SK-N-SH (cell line): ENCODE measurements at regions not wholly inside any gene's neighbourhood (a gene's known extent, or its start where the extent isn't known, plus 50 kb on each side); places are given as distances from the start of the nearest gene placed in this dataset.

ENCODE experiments used
- JUND ChIP-seq: IDR thresholded peaks from 2 replicates; pipeline ENCODE4 v1.4.0; 2012
- RAD21 ChIP-seq: IDR thresholded peaks from 2 replicates; pipeline ENCODE4 v1.6.1; 2012; ENCODE audit warnings: mild to moderate bottlenecking, low read length
- TAF1 ChIP-seq: IDR thresholded peaks from 2 replicates; pipeline ENCODE4 v1.6.1; 2012; ENCODE audit warnings: low read depth, mild to moderate bottlenecking, low read length, moderate library complexity, borderline replicate concordance

DNA sequence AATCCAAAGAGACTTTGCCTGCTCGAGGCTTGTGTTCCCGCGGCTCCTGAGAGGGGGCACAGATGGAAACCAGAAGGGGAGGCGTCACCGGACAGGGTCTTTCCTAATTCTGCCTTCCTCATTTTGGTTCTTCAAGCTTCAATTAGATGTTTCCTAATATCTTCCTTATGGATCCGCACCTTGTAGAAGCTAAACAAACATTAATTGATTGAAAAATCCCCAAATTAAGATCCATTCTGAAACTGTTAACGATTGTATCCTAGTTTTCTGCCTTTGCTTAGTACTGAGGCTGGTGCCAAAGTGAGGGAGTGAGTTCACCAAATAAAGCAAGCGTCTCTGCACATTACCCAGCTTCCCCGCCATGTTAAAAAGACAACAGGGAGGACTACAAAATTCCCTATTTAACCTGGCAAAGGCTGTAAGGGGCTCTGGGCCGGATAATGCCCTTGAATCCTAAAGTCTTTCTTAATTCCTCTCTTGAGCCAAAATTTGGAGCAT is 123.2 kb downstream of the GPX5 start:
- TF ChIP-seq RAD21 (no peak), JUND (no peak), TAF1 (no peak)
